ENCODE measurements at regions not wholly inside any gene's neighbourhood (a gene's known extent, or its start where the extent isn't known, plus 50 kb on each side); places are given as distances from the start of the nearest gene placed in this dataset.

DNA sequence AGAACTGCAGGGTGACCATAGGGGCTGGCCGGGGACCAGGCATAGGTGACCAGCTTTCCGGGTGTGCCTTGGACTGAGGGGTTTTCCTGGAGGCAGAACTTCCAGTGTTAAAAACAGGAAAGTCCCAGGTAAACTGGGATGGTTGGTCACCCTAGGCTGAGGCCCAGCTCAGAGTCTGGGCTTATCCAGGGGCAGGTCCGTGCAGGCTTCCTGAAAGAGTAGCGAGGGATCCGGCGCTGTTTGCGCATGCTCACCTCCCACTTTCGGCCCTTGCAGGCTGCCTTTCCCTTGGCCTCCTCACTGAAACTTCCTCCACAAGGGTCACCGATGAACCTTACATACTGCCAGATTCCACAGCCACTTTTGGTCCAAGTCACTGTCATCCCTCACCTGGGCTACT lies 119.8 kb upstream of the PLET1 start:
- TF ChIP-seq, protein P1, sequence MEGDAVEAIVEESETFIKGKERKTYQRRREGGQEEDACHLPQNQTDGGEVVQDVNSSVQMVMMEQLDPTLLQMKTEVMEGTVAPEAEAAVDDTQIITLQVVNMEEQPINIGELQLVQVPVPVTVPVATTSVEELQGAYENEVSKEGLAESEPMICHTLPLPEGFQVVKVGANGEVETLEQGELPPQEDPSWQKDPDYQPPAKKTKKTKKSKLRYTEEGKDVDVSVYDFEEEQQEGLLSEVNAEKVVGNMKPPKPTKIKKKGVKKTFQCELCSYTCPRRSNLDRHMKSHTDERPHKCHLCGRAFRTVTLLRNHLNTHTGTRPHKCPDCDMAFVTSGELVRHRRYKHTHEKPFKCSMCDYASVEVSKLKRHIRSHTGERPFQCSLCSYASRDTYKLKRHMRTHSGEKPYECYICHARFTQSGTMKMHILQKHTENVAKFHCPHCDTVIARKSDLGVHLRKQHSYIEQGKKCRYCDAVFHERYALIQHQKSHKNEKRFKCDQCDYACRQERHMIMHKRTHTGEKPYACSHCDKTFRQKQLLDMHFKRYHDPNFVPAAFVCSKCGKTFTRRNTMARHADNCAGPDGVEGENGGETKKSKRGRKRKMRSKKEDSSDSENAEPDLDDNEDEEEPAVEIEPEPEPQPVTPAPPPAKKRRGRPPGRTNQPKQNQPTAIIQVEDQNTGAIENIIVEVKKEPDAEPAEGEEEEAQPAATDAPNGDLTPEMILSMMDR (IDR thresholded peaks at IDR 0.05; ENCODE audit: poor library complexity): no peak
- no peak for TF ChIP-seq EZH2 (IDR thresholded peaks at IDR 0.05; ENCODE audit: borderline replicate concordance)
- TF ChIP-seq EZH2phosphoT487 (IDR thresholded peaks at IDR 0.05; ENCODE audit: low read depth, severe bottlenecking, unreplicated experiment): no peak

All from hepatocyte (in vitro differentiated cells).